Activated CD8-positive, alpha-beta T cell treated with anti-CD3 and anti-CD28 coated beads for 36 hours (primary cell): ENCODE measurements at regions not wholly inside any gene's neighbourhood (a gene's known extent, or its start where the extent isn't known, plus 50 kb on each side); places are given as distances from the start of the nearest gene placed in this dataset.

Source experiments
- ATAC-seq: fragments of 200-7000 bp; cut with Tn5 transposase; one replicate; pipeline ENCODE4 v1.10.0; 2021; ENCODE audit warnings: mild to moderate bottlenecking, moderate library complexity
- CTCF ChIA-PET: fragments of 350-600 bp; sonication (Branson Sonifier 250); formaldehyde crosslinking; loops from one replicate; lab custom pipeline; 2021; ENCODE audit warnings: antibody characterized with exemption; lab: Charles Lee
- POLR2A ChIA-PET: fragments of 350-600 bp; sonication (Branson Sonifier 250); formaldehyde crosslinking; loops from one replicate; lab custom pipeline; 2021; ENCODE audit warnings: antibody characterized with exemption; lab: Charles Lee
- DNase-seq: peaks from one replicate; pipeline ENCODE4 v3.0.0-alpha.2; 2020
- H3K27ac Mint-ChIP-seq: one replicate; pipeline ENCODE4 v1.8.0; 2021; ENCODE audit warnings: mild to moderate bottlenecking, mixed read lengths
- H3K27me3 Mint-ChIP-seq: one replicate; pipeline ENCODE4 v1.8.0; 2021; ENCODE audit warnings: mixed read lengths
- H3K36me3 Mint-ChIP-seq: one replicate; pipeline ENCODE4 v1.8.0; 2021; ENCODE audit warnings: low read depth, mixed read lengths
- H3K4me1 Mint-ChIP-seq: one replicate; pipeline ENCODE4 v1.8.0; 2021; ENCODE audit warnings: low read depth, mixed read lengths
- H3K4me3 Mint-ChIP-seq: one replicate; pipeline ENCODE4 v1.8.0; 2021; ENCODE audit warnings: mild to moderate bottlenecking, moderate library complexity, mixed read lengths
- H3K9me3 Mint-ChIP-seq: one replicate; pipeline ENCODE4 v1.8.0; 2021; ENCODE audit warnings: mixed read lengths
- CTCF ChIP-seq: fragments of 200-600 bp; IDR thresholded peaks from one replicate; pipeline ENCODE4 v1.8.0; 2022; ENCODE audit warnings: antibody characterized with exemption, mild to moderate bottlenecking
- intact Hi-C: fragments of 100-400 bp; cut with micrococcal nuclease; formaldehyde crosslinking; loops from one replicate; pipeline ENCODE4 v1.10.0; 2022

GRCh38 chr2:187917535-187917934 lies 363.3 kb upstream of the TFPI start:
- no peak overlapping the region for H3K4me3 Mint-ChIP-seq
- no peak overlapping the region for H3K27ac Mint-ChIP-seq
- TF ChIP-seq CTCF = no peak
- no peaks in the 10 kb centered on the region for H3K9me3 Mint-ChIP-seq
- POLR2A ChIA-PET = no interaction called here
- no peaks in the 10 kb centered on the region for H3K27me3 Mint-ChIP-seq
- no peaks in the 10 kb centered on the region for H3K36me3 Mint-ChIP-seq
- CTCF ChIA-PET = no interaction called here
- no peak for DNase-seq
- ATAC-seq = no peak
- intact Hi-C loops = no loop called here
- H3K4me1 Mint-ChIP-seq = no peaks in the 10 kb centered on the region

GRCh38 chr2:187918996-187919821 lies 365.0 kb upstream of the TFPI start:
- Mint-ChIP-seq H3K4me1 (no peaks in the 10 kb centered on the region), H3K27ac (no peak overlapping the region), H3K9me3 (no peaks in the 10 kb centered on the region), H3K36me3 (no peaks in the 10 kb centered on the region), H3K27me3 (no peaks in the 10 kb centered on the region), H3K4me3 (no peak overlapping the region)
- ChIA-PET POLR2A (no interaction called here), CTCF (no interaction called here)
- DNase-seq (no peak), ATAC-seq (no peak)
- TF ChIP-seq CTCF = no peak
- intact Hi-C loops = no loop called here

GRCh38 chr2:187920511-187920910 lies 366.3 kb upstream of the TFPI start:
- intact Hi-C loops = no loop called here
- POLR2A ChIA-PET = no interaction called here
- H3K27ac Mint-ChIP-seq = no peak overlapping the region
- no peak overlapping the region for H3K4me3 Mint-ChIP-seq
- H3K36me3 Mint-ChIP-seq = no peaks in the 10 kb centered on the region
- no peaks in the 10 kb centered on the region for H3K4me1 Mint-ChIP-seq
- TF ChIP-seq CTCF = no peak
- ATAC-seq (no peak), DNase-seq (no peak)
- CTCF ChIA-PET = no interaction called here
- H3K9me3 Mint-ChIP-seq = no peaks in the 10 kb centered on the region
- H3K27me3 Mint-ChIP-seq = no peaks in the 10 kb centered on the region

GRCh38 chr2:187922846-187923245 lies 368.6 kb upstream of the TFPI start:
- intact Hi-C loops = no loop called here
- TF ChIP-seq CTCF = no peak
- Mint-ChIP-seq H3K36me3 (no peaks in the 10 kb centered on the region), H3K4me1 (no peaks in the 10 kb centered on the region), H3K27ac (no peak overlapping the region), H3K4me3 (no peak overlapping the region), H3K9me3 (no peaks in the 10 kb centered on the region), H3K27me3 (no peaks in the 10 kb centered on the region)
- POLR2A ChIA-PET = no interaction called here
- ATAC-seq = no peak
- no peak for DNase-seq
- CTCF ChIA-PET = no interaction called here

- Mint-ChIP-seq H3K27ac (no peak overlapping the region), H3K27me3 (no peaks in the 10 kb centered on the region), H3K4me1 (no peaks in the 10 kb centered on the region), H3K36me3 (no peaks in the 10 kb centered on the region), H3K4me3 (no peak overlapping the region), H3K9me3 (no peaks in the 10 kb centered on the region)
- ATAC-seq = no peak
- CTCF ChIA-PET = no interaction called here
- intact Hi-C loops = no loop called here
- no peak for TF ChIP-seq CTCF
- POLR2A ChIA-PET = no interaction called here
- DNase-seq = no peak
These were observed 367.4 kb upstream of the GULP1 start for GRCh38 chr2:187924293-187924692.
